NB4 (cell line): ENCODE measurements at regions not wholly inside any gene's neighbourhood (a gene's known extent, or its start where the extent isn't known, plus 50 kb on each side); places are given as distances from the start of the nearest gene placed in this dataset.

Experiments used
- DNase-seq: peaks from one replicate; pipeline ENCODE4 v3.0.0; 2010; ENCODE audit warnings: low read depth
- H3K4me3 ChIP-seq: one replicate; pipeline ENCODE4 v1.5.1; 2011; ENCODE audit warnings: mild to moderate bottlenecking, low read depth, low read length, moderate library complexity
- CTCF ChIP-seq: IDR thresholded peaks from one replicate; pipeline ENCODE4 v1.5.1; 2012; ENCODE audit warnings: low read depth, low read length
- MAX ChIP-seq: IDR thresholded peaks from 2 replicates; pipeline ENCODE4 v1.6.1; 2011; ENCODE audit warnings: low read depth, low read length
- MYC ChIP-seq: IDR thresholded peaks from 2 replicates; pipeline ENCODE4 v1.6.1; 2011; ENCODE audit warnings: low read depth, low read length
- POLR2A ChIP-seq: IDR thresholded peaks from 2 replicates; pipeline ENCODE4 v1.6.1; 2011; ENCODE audit warnings: mild to moderate bottlenecking; ENCODE audit not compliant: insufficient read length; ENCODE audit errors: extremely low read depth

GRCh38 chr7:108711611-108712010, 141.9 kb downstream of the DNAJB9 start:
- TF ChIP-seq MAX (no peak), CTCF (no peak), POLR2A (no peak), MYC (no peak)
- DNase-seq: no peak

GRCh38 chr7:108716783-108717182, 147.1 kb downstream of the DNAJB9 start:
- no peak overlapping the region for H3K4me3 ChIP-seq
- no peak for DNase-seq
- TF ChIP-seq MYC (no peak), CTCF (no peak), MAX (no peak), POLR2A (no peak)

More at GRCh38 chr7:108711611-108712010, 141.9 kb downstream of the DNAJB9 start:
- H3K4me3 ChIP-seq: no peak overlapping the region

- no peak overlapping the region for H3K4me3 ChIP-seq
- DNase-seq: no peak
- no peak for TF ChIP-seq POLR2A
- no peak for TF ChIP-seq MAX
- no peak for TF ChIP-seq MYC
- TF ChIP-seq CTCF: no peak
Observed at GRCh38 chr7:108717781-108718180, 148.1 kb downstream of the DNAJB9 start.

- no peak for TF ChIP-seq CTCF
- TF ChIP-seq MYC: no peak
- TF ChIP-seq MAX: no peak
- no peak for TF ChIP-seq POLR2A
- no peak for DNase-seq
- no peak overlapping the region for H3K4me3 ChIP-seq
Observed at GRCh38 chr7:108719631-108720030, 150.0 kb downstream of the DNAJB9 start.

GRCh38 chr7:108722561-108722960, 152.9 kb downstream of the DNAJB9 start:
- no peak overlapping the region for H3K4me3 ChIP-seq
- DNase-seq: no peak
- TF ChIP-seq POLR2A: no peak
- no peak for TF ChIP-seq MYC
- TF ChIP-seq CTCF: no peak
- no peak for TF ChIP-seq MAX

GRCh38 chr7:108723381-108723814, 153.7 kb downstream of the DNAJB9 start:
- no peak overlapping the region for H3K4me3 ChIP-seq
- TF ChIP-seq POLR2A: no peak
- TF ChIP-seq MYC: no peak
- no peak for TF ChIP-seq CTCF
- TF ChIP-seq MAX: no peak
- DNase-seq: no peak
